ENCODE measurements at regions not wholly inside any gene's neighbourhood (a gene's known extent, or its start where the extent isn't known, plus 50 kb on each side); places are given as distances from the start of the nearest gene placed in this dataset.

GRCh38 chr4:79065262-79065661 is 126.0 kb upstream of the PAQR3 start (continued):
- TF ChIP-seq ZNF518B (CRISPR knock-in tag; IDR thresholded peaks at IDR 0.05) (no peak), CUX1 (CRISPR knock-in tag; IDR thresholded peaks at IDR 0.05) (no peak), CBFA2T3 (IDR thresholded peaks at IDR 0.05) (peak; percentile 49), JUN (IDR thresholded peaks at IDR 0.05; ENCODE audit: borderline replicate concordance, low read depth, low read length) (peak; percentile 35; the same call in 1 of the 2 replicates), JUN (CRISPR knock-in tag; IDR thresholded peaks at IDR 0.05; ENCODE audit: borderline replicate concordance) (no peak), HOMEZ (CRISPR knock-in tag; IDR thresholded peaks at IDR 0.05) (no peak), HIVEP1 (CRISPR knock-in tag; IDR thresholded peaks at IDR 0.05) (no peak), SMARCC2 (IDR thresholded peaks at IDR 0.05; ENCODE audit: low read depth) (0 out of 2 replicates have a peak, but pooled peaks have one; percentile 29), ZNF354B (CRISPR knock-in tag; IDR thresholded peaks at IDR 0.05) (no peak), ARID1B (IDR thresholded peaks at IDR 0.05) (peak; percentile 46)

Measured in K562 (cell line).